ENCODE measurements at regions not wholly inside any gene's neighbourhood (a gene's known extent, or its start where the extent isn't known, plus 50 kb on each side); places are given as distances from the start of the nearest gene placed in this dataset.

DNA sequence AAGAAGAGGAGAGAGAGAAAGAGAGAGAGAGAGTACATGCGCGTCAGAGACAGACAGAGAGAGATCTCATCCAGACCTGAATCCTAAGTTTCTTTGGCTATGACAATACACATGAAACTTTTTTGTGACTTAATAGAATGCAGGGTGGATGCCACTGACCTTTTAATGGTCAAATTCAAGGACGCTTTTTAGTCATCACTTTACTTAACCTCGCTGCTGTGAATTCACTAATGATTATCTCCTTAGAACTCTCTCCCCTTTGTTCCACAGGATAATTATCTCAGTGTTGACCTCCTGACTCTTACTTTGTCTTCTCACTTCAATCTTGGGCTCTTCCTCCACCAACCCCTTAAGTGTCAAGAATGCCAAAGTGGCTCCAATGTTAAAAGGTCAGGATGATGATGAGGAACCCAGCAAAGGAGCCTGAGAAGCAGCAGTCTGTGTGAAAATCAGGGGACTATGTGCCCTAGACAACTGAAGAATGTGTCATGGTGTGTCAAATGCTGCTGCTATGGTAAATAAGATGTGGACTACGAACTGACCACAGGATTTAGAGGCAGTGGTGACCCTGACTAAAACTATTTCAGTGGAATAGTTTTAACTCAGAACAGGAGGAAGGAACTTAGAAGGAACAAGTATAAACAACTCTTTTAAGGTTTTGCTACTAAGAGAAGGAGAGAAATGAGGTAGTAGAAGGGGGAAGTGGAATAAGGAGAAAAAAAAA lies 382.1 kb downstream of the ZEB2 start:
- TF ChIP-seq POLR2AphosphoS5 (IDR thresholded peaks at IDR 0.05) = no peak
- TF ChIP-seq, protein P1, sequence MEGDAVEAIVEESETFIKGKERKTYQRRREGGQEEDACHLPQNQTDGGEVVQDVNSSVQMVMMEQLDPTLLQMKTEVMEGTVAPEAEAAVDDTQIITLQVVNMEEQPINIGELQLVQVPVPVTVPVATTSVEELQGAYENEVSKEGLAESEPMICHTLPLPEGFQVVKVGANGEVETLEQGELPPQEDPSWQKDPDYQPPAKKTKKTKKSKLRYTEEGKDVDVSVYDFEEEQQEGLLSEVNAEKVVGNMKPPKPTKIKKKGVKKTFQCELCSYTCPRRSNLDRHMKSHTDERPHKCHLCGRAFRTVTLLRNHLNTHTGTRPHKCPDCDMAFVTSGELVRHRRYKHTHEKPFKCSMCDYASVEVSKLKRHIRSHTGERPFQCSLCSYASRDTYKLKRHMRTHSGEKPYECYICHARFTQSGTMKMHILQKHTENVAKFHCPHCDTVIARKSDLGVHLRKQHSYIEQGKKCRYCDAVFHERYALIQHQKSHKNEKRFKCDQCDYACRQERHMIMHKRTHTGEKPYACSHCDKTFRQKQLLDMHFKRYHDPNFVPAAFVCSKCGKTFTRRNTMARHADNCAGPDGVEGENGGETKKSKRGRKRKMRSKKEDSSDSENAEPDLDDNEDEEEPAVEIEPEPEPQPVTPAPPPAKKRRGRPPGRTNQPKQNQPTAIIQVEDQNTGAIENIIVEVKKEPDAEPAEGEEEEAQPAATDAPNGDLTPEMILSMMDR (IDR thresholded peaks at IDR 0.05) = no peak
